SK-N-MC (cell line): ENCODE measurements at regions not wholly inside any gene's neighbourhood (a gene's known extent, or its start where the extent isn't known, plus 50 kb on each side); places are given as distances from the start of the nearest gene placed in this dataset.

Experiments
- EZH2 ChIP-seq: fragments of 200-600 bp; sonication (generic); IDR thresholded peaks from one replicate; pipeline ENCODE4 v1.6.1; 2017; ENCODE audit warnings: antibody characterized with exemption
- POLR2AphosphoS5 ChIP-seq: IDR thresholded peaks from 2 replicates; pipeline ENCODE4 v1.6.1; 2012; ENCODE audit warnings: mild to moderate bottlenecking, low read depth, low read length, borderline replicate concordance

DNA sequence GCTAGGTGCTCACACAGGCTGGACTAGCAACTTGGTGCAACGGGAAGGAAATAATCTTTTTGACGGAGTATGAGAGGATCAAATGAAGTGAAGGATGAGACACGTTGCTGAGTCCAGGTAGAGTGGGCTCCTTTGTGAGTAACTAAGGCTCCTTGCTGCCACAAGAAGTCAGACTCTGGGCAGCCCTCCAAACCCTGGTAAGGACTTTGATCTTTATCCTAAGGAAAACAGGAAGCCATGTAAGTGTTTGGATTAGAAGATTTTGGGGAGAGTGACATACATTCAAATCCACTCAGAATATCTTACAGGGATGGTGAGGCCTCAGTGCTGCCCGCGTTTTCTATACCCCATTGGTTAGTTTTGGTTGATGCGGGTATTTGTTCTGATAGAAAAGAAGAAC, 155.9 kb upstream of the RAG2 start:
- TF ChIP-seq POLR2AphosphoS5 (no peak), EZH2 (no peak)
